Trophoblast cell (in vitro differentiated cells and primary cell): ENCODE measurements at regions not wholly inside any gene's neighbourhood (a gene's known extent, or its start where the extent isn't known, plus 50 kb on each side); places are given as distances from the start of the nearest gene placed in this dataset.
A peak's percentile ranks its signal among the peaks of the same experiment; 100 is the strongest.
"Not testable (repeated sequence)": the region's sequence is repeated elsewhere in the genome, so short reads cannot be mapped to it uniquely, and the experiment has no call there.

Experiments
- DNase-seq, 2 donors: peaks; one replicate each; pipeline ENCODE4 v3.0.0-alpha.2; 2016
- H2AFZ ChIP-seq: 2 replicates; pipeline ENCODE4 v1.6.1; 2013; ENCODE audit warnings: low read length, moderate library complexity, mild to moderate bottlenecking; ENCODE audit not compliant: insufficient read depth, poor library complexity
- H2AK5ac ChIP-seq: 2 replicates; pipeline ENCODE4 v1.6.1; 2013; ENCODE audit warnings: mild to moderate bottlenecking, low read length
- H2BK120ac ChIP-seq: 2 replicates; pipeline ENCODE4 v1.6.1; 2013; ENCODE audit warnings: low read length, mild to moderate bottlenecking, moderate library complexity; ENCODE audit not compliant: insufficient read depth, poor library complexity
- H2BK12ac ChIP-seq: 2 replicates; pipeline ENCODE4 v1.6.1; 2013; ENCODE audit warnings: mild to moderate bottlenecking, low read length, moderate library complexity
- H2BK5ac ChIP-seq: 2 replicates; pipeline ENCODE4 v1.6.1; 2013; ENCODE audit warnings: low read length, low read depth, moderate library complexity, mild to moderate bottlenecking; ENCODE audit not compliant: poor library complexity
- H3K14ac ChIP-seq: 2 replicates; pipeline ENCODE4 v1.6.1; 2013; ENCODE audit warnings: mild to moderate bottlenecking, low read length
- H3K18ac ChIP-seq: 2 replicates; pipeline ENCODE4 v1.6.1; 2013; ENCODE audit warnings: mild to moderate bottlenecking, low read length
- H3K23ac ChIP-seq: 2 replicates; pipeline ENCODE4 v1.6.1; 2013; ENCODE audit warnings: low read length
- H3K27ac ChIP-seq: 2 replicates; pipeline ENCODE4 v1.5.1; 2013; ENCODE audit warnings: low read depth, mild to moderate bottlenecking, inconsistent platforms, low read length, moderate library complexity
- H3K27me3 ChIP-seq: 2 replicates; pipeline ENCODE4 v1.6.1; 2013; ENCODE audit warnings: inconsistent platforms, mild to moderate bottlenecking, low read length, moderate library complexity; ENCODE audit not compliant: insufficient read depth
- H3K36me3 ChIP-seq, 2 experiments: 1 replicate in 1 of 2; 2 replicates in 1 of 2; pipeline ENCODE4 v1.6.1; 2013; ENCODE audit warnings: low read length in 2 of 2, mild to moderate bottlenecking in 2 of 2, moderate library complexity in 1 of 2; ENCODE audit not compliant: insufficient read depth in 2 of 2, control insufficient read depth in 1 of 2
- H3K4ac ChIP-seq: 2 replicates; pipeline ENCODE4 v1.6.1; 2013; ENCODE audit warnings: low read depth, mild to moderate bottlenecking, low read length, moderate library complexity
- H3K4me1 ChIP-seq, 2 experiments: 1 replicate in 1 of 2; 2 replicates in 1 of 2; pipeline ENCODE4 v1.6.1; 2013; ENCODE audit warnings: low read length in 2 of 2, mild to moderate bottlenecking in 2 of 2, moderate library complexity in 1 of 2; ENCODE audit not compliant: insufficient read depth in 2 of 2, control insufficient read depth in 1 of 2
- H3K4me2 ChIP-seq: 2 replicates; pipeline ENCODE4 v1.6.1; 2013; ENCODE audit warnings: inconsistent platforms, mild to moderate bottlenecking, low read length, moderate library complexity
- H3K4me3 ChIP-seq: 2 replicates; pipeline ENCODE4 v1.5.1; 2013; ENCODE audit warnings: mild to moderate bottlenecking, low read depth, low read length, inconsistent platforms
- H3K79me1 ChIP-seq: one replicate; pipeline ENCODE4 v1.6.1; 2013; ENCODE audit warnings: low read length
- H3K79me2 ChIP-seq: 2 replicates; pipeline ENCODE4 v1.6.1; 2013; ENCODE audit warnings: low read length, mild to moderate bottlenecking; ENCODE audit not compliant: control insufficient read depth, insufficient read depth, poor library complexity
- H3K9ac ChIP-seq: 2 replicates; pipeline ENCODE4 v1.6.1; 2013; ENCODE audit warnings: mild to moderate bottlenecking, low read length
- H3K9me3 ChIP-seq: 2 replicates; pipeline ENCODE4 v1.6.1; 2013; ENCODE audit warnings: low read depth, mild to moderate bottlenecking, control low read depth, inconsistent platforms, low read length; ENCODE audit not compliant: insufficient read depth
- H4K12ac ChIP-seq: 2 replicates; pipeline ENCODE4 v1.6.1; 2013; ENCODE audit warnings: low read depth, mild to moderate bottlenecking, low read length, moderate library complexity
- H4K8ac ChIP-seq: 2 replicates; pipeline ENCODE4 v1.6.1; 2013; ENCODE audit warnings: low read depth, mild to moderate bottlenecking, low read length, moderate library complexity
- H4K91ac ChIP-seq: one replicate; pipeline ENCODE4 v1.6.1; 2013; ENCODE audit warnings: low read depth, mild to moderate bottlenecking, low read length, moderate library complexity
- WGBS: extraction: QIAGEN DNeasy Blood & Tissue Kit; methylation state at CpG from one replicate; pipeline ENCODE4 v1.1.7; 2013; ENCODE audit warnings: missing lambda C conversion rate; ENCODE audit not compliant: insufficient read length, insufficient coverage; ENCODE audit errors: extremely low coverage; 5-methylcytosine and 5-hydroxymethylcytosine counted together

DNA sequence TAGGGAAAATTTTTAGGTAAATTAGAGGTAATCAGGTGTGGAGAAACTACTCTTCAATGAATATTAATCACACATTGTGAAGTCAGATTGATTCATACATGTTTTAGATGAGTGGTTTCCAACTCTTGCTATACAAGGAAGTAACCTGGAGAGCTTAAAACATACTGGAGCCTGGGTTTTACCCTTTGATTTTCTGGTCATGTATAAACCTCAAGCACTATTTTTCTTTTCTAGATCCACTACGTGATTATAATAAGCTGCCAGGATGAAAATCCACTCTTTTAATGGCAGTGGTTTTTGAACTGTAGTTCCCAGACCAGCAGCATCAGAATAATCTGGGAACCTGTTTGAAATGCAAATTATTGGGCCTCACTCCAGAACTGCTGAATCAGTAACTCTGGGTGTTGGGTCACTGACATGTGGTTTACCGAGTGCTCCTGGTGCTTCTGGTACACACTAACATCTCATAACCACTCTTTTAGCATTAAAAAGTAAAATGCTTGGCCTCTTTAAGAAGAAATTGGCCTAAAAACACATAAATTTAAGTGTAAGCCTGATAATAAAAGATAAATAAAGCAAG is 63.4 kb downstream of the DCAF12L1 start:
- no peak overlapping the region for H2BK12ac ChIP-seq
- DNase-seq, result no peak
- no peak overlapping the region for H3K23ac ChIP-seq

DNA sequence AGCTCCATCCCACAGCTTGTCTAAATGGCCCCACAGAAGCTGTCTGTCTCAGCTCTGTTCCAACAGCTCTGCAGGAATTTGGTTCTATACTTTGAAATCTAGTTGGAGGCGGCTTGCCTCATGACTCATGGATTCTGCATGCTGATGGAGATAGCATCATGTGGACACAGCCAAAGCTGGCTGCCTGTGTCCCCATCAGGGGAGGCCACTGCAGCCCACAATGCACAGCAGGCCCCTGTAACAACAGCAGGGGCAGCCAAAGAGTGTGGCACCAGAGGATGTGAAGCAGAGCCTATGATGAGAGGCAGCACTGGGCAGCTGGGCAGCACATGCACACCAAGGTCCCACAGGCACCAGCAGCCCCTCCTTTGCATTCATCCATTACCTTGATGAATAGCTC is 67.2 kb downstream of the DCAF12L1 start:
- H3K9ac ChIP-seq, result no peak overlapping the region
- H3K14ac ChIP-seq, result no peak overlapping the region
- H3K18ac ChIP-seq, result no peak overlapping the region
- H3K9me3 ChIP-seq, result no peaks in the 10 kb centered on the region
- no peak overlapping the region for H2BK12ac ChIP-seq
- no CpG with 5 or more reads among the region's 1 CpG for WGBS
- H2BK5ac ChIP-seq, result no peak overlapping the region
- H3K4me1 ChIP-seq, result no peaks in the 10 kb centered on the region
- no peak overlapping the region for H4K12ac ChIP-seq
- H3K23ac ChIP-seq, result no peak overlapping the region
- no peaks in the 10 kb centered on the region for H3K27me3 ChIP-seq
- no peak overlapping the region for H3K27ac ChIP-seq
- no peak overlapping the region for H4K8ac ChIP-seq
- no peak overlapping the region for H2AFZ ChIP-seq
- no peak overlapping the region for H3K4me3 ChIP-seq
- no peak overlapping the region for H2BK120ac ChIP-seq
- no peak overlapping the region for H3K4me2 ChIP-seq
- no peak overlapping the region for H3K4ac ChIP-seq
- no peak overlapping the region for H4K91ac ChIP-seq
- H3K79me1 ChIP-seq, result no peaks in the 10 kb centered on the region
- peak in 1 of 2 donors; percentile 24 for DNase-seq
- H3K79me2 ChIP-seq, result no peaks in the 10 kb centered on the region
- no peak overlapping the region for H2AK5ac ChIP-seq
- no peaks in the 10 kb centered on the region for H3K36me3 ChIP-seq

More for the DNA sequence above, 63.4 kb downstream of the DCAF12L1 start:
- Histone ChIP-seq H3K18ac (no peak overlapping the region), H4K91ac (no peak overlapping the region), H3K4me1 (no peaks in the 10 kb centered on the region), H3K14ac (no peak overlapping the region), H3K27ac (no peak overlapping the region), H4K8ac (no peak overlapping the region), H3K27me3 (no peaks in the 10 kb centered on the region), H2BK5ac (no peak overlapping the region), H3K79me1 (no peaks in the 10 kb centered on the region), H3K79me2 (no peaks in the 10 kb centered on the region), H3K4me3 (no peak overlapping the region), H4K12ac (no peak overlapping the region), H2AK5ac (no peak overlapping the region), H3K4me2 (no peak overlapping the region), H3K9me3 (peaks cover 2% of the 10 kb centered on the region), H3K36me3 (no peaks in the 10 kb centered on the region), H2BK120ac (no peak overlapping the region), H3K4ac (no peak overlapping the region), H2AFZ (no peak overlapping the region), H3K9ac (no peak overlapping the region)
- no CpG with 5 or more reads among the region's 2 CpGs for WGBS

DNA sequence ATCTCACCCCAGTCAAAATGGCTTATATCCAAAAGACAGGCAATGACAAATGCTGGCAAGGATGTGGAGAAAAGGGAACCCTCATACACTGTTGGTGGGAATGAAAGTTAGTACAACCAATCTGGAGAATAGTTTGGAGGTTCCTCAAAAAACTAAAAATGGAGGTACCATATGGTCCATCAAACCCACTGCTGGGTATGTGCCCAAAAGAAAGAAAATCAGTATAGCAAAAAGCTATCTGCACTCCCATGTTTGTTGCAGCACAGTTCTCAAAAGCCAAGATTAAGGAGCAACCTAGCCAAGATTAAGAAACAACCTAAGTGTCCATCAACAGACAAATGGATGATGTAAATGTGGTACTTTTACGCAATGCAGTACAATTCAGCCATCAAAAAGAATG is 70.7 kb downstream of the DCAF12L1 start:
- H4K8ac ChIP-seq, result no peak overlapping the region
- H2BK120ac ChIP-seq, result no peak overlapping the region
- H3K23ac ChIP-seq, result no peak overlapping the region
- no peaks in the 10 kb centered on the region for H3K4me1 ChIP-seq
- no peaks in the 10 kb centered on the region for H3K36me3 ChIP-seq
- no peaks in the 10 kb centered on the region for H3K79me1 ChIP-seq
- H2BK5ac ChIP-seq, result no peak overlapping the region
- H4K12ac ChIP-seq, result no peak overlapping the region
- H3K27ac ChIP-seq, result no peak overlapping the region
- no peak overlapping the region for H3K14ac ChIP-seq
- H3K4me2 ChIP-seq, result no peak overlapping the region
- no peaks in the 10 kb centered on the region for H3K9me3 ChIP-seq
- H3K79me2 ChIP-seq, result no peaks in the 10 kb centered on the region
- no peak overlapping the region for H2AK5ac ChIP-seq
- H3K18ac ChIP-seq, result no peak overlapping the region
- no peak overlapping the region for H2BK12ac ChIP-seq
- H3K9ac ChIP-seq, result no peak overlapping the region
- H3K4me3 ChIP-seq, result no peak overlapping the region
- no peak overlapping the region for H2AFZ ChIP-seq
- no peak for DNase-seq
- no peak overlapping the region for H4K91ac ChIP-seq
- H3K27me3 ChIP-seq, result no peaks in the 10 kb centered on the region
- no peak overlapping the region for H3K4ac ChIP-seq
- WGBS, result no CpG with 5 or more reads among the region's 1 CpG

DNA sequence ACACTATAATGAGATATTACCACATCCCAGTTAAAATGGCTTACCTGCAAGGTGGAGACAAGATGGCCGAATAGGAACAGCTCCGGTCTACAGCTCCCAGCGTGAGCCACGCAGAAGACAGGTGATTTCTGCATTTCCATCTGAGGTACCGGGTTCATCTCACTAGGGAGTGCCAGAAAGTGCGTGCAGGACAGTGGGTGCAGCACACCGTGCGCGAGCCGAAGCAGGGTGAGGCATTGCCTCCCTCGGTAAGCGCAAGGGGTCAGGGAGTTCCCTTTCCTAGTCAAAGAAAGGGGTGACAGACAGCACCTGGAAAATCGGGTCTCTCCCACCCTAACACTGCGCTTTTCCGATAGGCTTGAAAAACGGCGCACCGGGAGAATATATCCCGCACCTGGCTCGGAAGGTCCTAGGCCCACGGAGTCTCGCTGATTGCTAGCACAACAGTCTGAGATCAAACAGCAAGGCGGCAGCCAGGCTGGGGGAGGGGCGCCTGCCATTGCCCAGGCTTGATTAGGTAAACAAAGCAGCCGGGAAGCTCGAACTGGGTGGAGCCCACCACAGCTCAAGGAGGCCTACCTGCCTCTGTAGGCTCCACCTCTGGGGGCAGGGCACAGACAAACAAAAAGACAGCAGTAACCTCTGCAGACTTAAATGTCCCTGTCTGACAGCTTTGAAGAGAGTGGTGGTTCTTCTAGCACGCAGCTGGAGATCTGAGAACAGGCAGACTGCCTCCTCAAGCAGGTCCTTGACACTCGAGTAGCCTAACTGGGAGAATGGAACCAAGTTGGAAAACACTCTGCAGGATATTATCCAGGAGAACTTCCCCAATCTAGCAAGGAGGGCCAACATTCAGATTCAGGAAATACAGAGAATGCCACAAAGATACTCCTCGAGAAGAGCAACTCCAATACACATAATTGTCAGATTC is 92.5 kb downstream of the DCAF12L1 start:
- no CpG with 5 or more reads among the region's 29 CpGs for WGBS
- peak overlapping the region; percentile 84 for H4K12ac ChIP-seq
- not testable (repeated sequence) for H3K36me3 ChIP-seq

More for the DNA sequence above, 92.5 kb downstream of the DCAF12L1 start:
- peak overlapping the region; percentile 87 for H2AFZ ChIP-seq
- H3K4ac ChIP-seq, H2AK5ac ChIP-seq, H3K79me1 ChIP-seq, H3K4me2 ChIP-seq, DNase-seq, H2BK12ac ChIP-seq, H3K4me1 ChIP-seq, H3K9ac ChIP-seq, H2BK120ac ChIP-seq, H3K79me2 ChIP-seq, H3K23ac ChIP-seq, H3K27me3 ChIP-seq, H3K9me3 ChIP-seq: not testable (repeated sequence)
- H3K18ac ChIP-seq, result peak overlapping the region; percentile 86
- H2BK5ac ChIP-seq, result peak overlapping the region; percentile 31
- peak overlapping the region; percentile 34 for H3K27ac ChIP-seq
- peak overlapping the region; percentile 85 for H4K91ac ChIP-seq
- peak overlapping the region; percentile 71 for H3K4me3 ChIP-seq
- peak overlapping the region; percentile 44 for H3K14ac ChIP-seq
- H4K8ac ChIP-seq, result peak overlapping the region; percentile 77
